ENCODE measurements at regions not wholly inside any gene's neighbourhood (a gene's known extent, or its start where the extent isn't known, plus 50 kb on each side); places are given as distances from the start of the nearest gene placed in this dataset.

DNA sequence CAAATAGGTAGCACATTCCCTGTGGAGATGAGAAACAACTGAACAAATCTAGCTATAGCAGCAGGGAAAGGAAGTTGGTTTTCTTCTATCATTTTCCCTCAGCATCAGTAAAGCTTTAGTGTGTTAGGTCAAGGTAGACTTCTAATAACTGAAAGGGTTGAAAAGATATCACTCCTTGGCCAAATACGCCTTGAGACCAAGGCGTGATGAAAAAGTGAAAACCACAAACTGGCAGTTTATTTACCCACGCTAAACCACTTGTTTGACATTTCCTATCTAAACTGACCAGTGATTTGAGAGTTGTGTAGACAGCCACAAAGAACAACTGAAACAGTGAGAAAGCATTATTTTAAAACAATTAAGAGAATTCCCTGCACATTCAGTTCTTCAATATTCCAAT, 99.6 kb upstream of the SOX5 start:
- no peak for DNase-seq (ENCODE audit: low read depth, low spot score)

DNA sequence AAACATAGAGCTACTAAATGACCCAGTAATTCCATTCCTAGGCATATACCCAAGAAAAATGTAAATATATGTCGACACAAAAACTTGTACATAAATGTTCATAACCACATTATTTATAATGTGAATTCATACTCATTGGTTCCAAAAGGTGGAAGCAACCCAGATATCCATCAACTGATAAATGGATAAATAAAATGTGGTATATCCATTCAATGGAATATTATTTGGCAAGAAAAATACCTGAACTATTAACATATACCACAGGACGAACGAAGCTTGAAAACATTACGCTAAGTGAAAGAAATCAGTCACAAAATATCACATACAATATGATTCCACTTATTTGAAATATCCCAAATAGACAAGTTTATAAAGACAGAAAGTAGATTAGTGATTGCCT, 99.0 kb upstream of the SOX5 start:
- DNase-seq (ENCODE audit: low read depth, low spot score), result no peak

DNA sequence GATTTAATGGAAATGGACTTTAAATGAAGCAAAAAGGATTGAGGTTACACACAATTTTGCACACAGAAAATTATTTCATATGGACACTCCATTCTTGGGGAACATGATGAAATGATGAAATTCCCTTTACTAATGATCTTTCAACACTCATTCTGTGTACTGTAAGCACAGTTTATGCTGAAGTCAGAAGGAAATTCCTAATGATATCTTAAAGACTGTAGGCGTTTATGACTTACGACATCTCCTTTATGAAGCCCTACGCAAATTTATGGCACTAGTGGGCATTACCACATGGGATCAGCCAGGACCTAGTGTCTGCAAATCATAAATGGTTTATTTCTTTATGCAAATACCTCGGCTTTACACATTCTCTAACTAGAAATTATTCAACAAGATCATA, 97.9 kb upstream of the SOX5 start:
- no peak for DNase-seq (ENCODE audit: low read depth, low spot score)

DNA sequence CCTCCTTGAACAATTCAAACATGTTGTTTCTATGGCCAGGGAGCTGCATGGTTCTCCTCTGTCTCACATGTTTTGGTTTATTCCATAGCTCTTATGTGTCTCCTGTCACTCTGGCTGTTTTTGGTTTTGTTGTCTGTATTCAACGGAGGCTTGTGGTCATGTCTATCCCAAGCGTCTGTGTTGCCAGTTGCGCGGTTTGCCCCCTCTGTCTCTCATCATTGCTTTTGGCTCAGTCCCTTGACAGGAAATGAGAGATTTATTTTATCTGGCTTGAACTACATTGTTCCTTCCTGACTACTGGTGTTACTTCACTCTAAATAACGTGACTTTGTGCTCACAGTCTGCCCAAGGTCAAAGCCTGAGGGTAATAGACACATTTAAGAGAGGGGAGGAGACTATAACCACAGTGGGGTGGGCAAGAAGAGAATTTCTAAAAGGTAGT, 96.4 kb upstream of the SOX5 start:
- no peak for DNase-seq (ENCODE audit: low read depth, low spot score)

DNA sequence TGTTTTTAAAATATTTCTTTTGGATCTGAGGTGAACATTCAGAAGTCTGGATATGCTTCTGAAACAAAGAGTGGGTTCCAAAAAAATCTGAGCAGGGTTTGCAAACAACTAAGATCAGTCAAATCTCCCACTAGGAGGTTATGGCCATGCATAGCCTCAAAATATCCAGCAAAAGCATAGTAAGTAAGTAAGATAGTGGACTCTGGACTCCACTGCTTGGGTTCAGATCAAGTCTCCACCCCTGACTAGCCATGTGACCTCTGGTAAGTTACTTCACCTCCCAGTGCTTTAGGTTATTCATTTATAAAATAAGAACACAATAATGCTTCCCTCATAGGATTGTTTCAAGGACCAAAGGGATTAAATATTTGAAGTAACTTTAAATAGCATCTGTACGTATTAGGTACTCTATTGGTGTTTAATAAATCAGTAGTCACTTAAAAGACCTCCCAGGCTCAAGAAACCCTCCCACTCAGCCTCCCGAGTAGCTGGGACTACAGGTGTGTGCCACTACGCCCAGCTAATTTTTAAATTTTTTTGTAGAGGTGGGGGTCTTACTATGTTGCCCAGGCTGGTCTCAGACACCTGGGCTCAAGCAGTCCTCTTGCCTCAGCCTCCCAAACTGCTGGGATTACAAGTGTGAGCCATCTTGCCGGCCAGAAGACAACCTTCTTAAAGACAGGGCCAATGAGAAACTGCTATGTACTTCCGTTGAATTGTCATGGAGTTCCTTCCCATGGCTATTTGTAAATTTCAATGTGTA, 95.7 kb upstream of the SOX5 start:
- no peak for DNase-seq (ENCODE audit: low read depth, low spot score)

DNA sequence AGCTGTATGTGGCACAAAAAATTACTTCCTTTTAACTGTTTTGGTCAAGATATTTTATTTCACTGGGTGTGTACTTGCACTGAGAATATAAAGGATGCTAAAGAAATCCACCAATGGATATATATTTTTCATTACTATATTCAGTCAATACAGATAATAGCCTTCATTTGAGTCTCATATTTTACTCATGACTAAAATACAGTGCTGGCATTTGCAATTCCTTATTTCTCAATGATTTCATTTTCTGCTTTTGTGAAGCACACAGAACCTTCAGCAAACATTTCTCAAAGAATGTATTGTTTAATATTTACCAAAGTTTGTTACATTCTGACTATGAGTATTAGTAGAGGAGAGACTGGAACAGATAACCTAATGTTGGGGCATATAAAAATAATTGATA, 93.2 kb upstream of the SOX5 start:
- no peak for DNase-seq (ENCODE audit: low read depth, low spot score)

DNA sequence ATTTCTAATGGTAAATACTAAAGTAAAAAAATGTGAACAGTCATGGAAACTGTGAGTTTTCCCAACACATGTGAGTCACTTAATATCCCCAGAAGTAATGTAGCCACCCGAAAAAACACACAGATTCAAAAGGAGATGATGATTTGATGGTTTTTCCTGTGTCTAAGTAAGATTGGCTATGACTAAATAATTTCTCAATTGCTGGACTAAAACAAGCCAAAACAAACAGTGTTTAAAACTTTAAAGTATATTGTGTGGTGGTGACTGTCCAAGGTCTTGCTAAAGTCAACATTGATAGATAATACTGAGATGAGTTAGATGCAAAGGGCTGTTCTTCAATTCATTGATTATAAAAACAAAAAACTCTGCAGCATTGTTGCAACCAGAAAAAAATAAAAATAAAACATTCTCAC, 89.6 kb upstream of the SOX5 start:
- DNase-seq (ENCODE audit: low read depth, low spot score), result no peak

DNA sequence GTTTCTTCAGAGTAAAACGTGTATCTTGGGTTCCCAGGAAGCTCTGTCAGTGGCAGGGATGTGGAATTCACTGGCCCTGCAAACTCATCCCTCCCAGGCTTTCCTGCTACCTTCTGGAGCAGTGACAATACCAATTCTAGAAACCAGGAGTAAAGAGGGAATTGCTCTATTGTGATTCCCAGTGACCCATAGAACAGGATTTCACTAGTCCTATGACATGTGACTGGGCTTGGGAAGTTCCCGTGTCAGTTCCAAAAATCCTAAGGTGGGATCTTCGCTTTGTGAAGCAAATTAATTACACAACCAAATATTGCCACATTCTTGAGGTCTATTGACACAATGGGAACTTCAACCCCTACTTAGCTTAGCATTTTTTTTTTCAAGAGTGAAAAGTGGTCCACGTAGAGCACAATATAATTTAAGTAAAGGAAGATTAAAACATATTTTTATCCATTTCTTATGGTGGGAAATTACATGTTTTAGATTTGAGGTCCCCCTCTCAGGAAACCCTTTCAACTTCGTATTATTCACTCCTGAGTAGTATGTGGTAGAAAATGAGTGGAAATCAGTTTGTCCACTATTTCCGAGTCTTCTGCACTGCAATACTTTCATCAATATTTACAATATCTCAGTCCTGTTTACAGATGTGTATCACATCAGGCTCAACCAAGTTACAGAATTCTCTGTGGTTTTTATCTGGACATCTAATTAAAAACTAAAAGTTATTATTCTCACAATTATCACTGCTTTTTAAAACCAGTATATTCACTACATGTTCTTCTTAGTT, 88.9 kb upstream of the SOX5 start:
- peak; percentile 23 for DNase-seq (ENCODE audit: low read depth, low spot score)

DNA sequence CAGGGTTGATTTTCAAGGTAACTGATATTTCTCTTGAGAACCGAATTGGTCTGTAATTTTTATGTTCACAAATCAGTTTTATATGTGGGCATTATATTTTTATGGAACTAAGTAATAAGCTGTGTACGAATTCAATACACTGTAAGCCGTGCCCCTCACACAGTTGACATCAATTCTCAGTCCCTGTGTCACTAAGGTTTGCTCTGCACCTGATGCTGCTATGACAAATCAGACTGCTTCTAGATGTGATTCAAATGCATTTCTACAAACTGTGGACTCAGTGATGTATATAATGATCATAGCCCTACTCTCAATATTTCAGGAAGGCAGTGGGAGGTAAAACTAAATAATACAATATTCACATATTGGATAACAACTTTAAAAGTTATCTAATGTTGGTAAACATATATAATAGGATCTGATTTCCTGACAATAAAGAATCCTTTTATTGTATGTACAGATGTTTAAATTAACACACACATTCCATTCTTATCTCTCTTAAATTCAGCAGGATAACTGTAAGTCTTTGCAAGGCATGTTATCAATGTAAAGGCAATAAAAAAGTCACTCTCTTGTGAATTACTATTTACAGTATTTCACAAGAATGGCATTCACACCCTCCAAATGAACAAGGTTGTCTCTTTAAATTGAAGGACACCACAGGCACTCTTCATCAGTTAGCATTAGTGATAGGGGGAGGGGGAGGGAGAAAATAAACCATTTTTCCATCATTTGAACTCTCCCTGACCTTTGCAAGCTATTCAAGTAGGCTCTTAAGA, 87.2 kb upstream of the SOX5 start:
- DNase-seq (ENCODE audit: low read depth, low spot score), result no peak

DNA sequence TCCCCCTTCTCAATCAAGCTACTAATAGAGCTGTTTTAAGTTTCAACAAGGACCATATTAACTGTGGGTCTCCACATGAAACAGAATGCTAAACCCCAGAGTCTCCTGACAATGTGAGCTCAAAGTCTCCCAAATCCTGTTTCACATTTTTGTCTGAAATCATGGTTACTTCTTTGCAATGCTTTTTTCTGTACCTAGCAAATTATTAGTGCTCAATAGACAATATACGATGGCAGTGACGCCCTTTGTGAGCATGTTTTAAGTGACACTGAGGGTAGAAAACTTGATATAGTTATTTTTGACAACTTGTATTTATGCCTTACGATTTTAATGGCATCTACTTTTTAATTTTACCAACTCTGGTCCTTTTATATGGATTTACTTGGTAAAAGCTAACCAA, 85.4 kb upstream of the SOX5 start:
- no peak for DNase-seq (ENCODE audit: low read depth, low spot score)

DNA sequence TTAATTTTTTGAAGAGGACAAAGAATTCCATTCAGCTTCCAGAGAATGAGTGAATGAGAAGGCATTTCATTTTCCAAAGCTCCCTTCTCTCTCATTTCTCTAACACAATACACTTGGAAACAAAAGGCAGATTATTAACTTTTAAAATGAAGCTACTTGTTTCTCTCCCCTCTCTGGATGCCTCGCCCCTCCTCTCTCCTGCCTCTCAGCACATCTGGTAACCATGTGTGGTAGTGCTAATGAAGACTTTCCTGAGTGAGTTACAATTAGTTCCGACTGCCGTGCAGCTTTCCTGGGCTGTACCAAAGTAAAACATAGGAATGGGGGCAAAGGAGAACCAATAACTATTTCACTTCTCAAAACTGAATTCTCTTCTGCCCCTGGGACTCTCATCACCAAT, 84.7 kb upstream of the SOX5 start:
- no peak for DNase-seq (ENCODE audit: low read depth, low spot score)

DNA sequence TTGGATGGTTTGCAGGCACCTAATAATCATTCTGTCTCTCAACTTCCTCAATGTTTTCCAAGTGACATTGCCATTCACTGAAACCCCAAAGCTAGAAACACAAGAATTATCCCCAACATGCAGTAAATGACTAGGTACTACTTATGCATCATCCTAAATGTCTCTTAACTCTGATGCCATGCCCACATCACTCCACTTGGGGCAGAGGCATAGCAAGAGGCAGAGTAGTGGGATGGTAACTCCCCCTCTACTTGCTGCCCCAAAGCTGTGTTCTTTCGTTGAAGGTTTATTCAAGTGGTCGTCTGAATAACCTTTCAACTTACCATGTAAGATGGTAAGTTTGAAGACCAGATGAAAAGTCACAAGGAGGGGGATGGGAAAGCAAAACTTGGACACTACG, 77.9 kb upstream of the SOX5 start:
- DNase-seq (ENCODE audit: low read depth, low spot score), result no peak

DNA sequence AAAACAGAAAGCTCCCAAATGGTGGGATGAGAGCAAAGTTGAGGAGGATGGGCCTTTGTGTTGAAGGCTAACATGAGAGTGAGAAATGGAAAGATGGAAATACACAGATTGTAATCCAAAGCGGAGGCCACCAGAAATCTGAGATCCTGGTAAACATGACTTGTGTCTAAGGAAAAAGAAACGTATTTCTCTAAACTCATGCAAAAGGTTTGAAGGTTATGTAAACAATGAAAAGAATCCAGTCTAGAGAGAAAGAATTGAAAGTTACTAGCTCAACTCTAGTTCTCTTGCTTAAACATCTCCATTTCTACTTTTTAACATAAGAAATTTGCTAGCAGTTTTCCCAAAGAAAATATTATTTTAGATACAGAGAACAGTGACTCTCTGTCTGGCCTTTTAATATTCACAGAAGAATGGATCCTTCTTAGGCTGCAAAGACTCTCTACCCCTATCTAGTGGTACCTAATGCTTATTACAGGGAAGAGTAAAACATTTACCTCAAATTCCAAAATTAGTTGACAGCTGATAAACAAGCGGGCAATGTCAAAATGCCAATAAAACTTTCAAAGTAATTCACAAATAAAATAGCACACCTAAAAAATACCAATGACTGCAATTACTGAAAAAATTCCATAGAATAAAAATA, 75.8 kb upstream of the SOX5 start:
- no peak for DNase-seq (ENCODE audit: low read depth, low spot score)

DNA sequence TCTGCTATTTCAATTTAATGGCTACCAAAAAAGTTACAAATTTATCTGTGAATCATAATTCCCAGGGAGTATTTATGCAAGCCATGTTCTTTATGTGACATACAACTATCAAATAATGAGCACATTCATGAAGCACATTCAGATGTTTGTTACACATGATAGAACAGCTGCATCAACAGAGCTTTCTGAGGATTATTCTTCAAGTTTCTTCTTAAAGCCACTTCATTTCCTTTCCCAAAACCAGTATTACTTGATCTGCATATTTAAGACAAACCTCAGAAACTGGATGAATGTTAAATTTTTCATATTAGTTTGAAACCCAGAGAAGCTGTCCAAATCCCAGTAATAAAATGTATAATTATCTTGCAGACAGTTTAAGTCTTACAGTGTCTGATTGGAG, 73.6 kb upstream of the SOX5 start:
- DNase-seq (ENCODE audit: low read depth, low spot score), result no peak

DNA sequence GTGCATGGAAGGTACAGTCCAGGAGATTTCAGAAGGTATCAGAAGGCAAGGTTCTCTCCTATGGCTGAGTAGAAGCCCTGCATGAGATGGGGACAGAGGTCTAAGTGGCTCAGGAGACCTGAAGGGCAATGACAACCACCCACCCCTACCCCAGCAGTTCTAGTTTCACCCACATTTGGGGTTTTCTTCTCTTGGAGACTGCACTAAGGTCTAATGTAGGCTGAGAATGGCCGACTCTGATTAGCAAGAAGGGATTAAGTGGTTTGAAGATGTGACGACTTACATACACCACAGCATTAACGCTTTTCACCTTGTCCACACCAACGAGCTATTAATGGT, 71.7 kb upstream of the SOX5 start:
- DNase-seq (ENCODE audit: low read depth, low spot score), result no peak

DNA sequence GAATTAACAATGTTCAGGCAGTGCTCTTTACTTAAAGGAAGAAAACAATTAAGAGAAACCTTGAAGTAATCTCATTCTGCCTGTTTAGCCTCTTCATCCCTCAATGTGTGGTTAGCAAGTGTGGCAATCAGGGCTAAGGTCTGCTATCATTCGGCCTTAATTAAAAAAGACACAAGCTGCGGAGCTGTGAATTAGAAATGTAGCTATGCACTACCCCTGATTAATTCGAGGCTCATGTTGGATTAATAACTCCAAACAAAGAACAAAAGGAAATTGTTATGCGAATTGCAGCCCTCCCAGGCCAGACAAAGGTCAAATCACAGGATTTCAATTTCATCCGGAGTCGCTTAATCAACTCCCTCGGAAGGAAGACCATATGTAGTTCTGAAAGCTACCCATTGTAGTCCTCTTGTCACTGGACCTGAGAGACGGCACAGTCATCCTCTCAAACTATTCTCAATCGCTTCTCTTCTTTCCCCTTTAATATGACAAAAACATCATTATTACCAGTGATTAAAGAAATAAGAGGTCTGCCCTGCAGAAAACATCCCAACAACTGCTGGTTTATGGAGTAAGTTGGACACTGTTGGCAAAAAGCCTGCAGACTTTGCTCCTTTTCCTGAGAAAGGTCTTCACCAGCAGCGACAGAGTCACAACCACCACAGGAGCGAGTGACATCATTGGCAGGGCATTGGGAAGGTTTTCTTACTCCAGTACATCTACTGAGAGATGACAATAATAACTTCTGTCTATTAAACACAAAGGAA, 71.1 kb upstream of the SOX5 start:
- no peak for DNase-seq (ENCODE audit: low read depth, low spot score)

DNA sequence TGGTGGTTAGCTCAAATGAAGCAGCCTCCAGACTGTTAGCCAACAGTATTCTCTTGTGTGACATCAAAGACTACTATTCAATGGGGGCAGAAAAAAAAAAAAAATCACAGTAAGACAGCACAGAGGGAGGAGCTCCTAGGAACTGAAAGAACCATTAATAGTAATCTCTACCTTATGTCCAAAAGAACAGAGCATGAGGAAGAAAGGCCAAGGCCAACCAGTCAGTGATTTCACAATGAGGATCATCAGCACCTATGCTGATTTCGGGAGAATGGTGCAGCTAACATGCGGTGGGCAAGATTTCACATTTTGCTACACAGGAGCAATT, 66.3 kb upstream of the SOX5 start:
- DNase-seq (ENCODE audit: low read depth, low spot score), result no peak

DNA sequence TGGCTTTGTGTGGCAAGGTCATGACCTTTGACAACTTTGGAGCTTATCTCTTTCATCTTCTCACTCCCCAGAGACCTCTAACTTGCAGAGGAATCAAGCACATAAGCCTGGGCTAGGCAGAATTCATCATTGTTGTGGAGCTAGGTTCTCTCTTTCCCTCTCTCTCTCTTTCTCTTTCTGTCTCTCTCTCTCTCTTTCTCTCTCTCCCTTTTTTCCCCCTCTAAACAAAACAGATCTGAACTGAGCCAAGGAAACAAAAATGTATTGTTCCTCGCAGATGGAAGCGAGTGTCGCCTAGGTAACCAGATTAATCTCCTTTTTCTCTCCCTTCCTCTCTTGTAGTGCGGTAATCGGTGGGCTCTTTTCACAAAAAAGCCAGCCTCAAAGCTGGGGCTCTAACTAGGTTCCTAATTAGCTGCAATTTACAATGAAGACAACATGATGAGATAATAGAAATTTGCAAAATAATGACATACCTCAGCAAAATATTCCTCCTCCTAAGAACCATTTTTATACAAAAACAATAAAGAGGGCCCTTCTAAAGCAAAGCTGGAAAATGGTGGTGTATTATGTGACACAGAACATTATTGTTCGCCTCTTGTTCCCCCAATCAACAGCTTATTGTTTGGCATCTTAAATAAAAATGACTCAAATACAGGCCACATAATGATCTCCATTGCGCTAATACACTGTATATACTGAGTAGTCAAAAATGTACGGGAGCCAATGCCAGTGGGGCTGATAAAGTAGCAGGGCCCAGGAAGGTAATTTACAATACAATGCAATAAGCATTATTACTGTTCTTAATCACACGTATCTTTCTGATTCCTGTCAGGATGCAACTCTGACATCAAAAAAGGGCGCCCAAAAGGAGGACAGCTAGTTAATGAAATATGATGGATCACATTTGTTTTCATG, 65.7 kb upstream of the SOX5 start:
- DNase-seq (ENCODE audit: low read depth, low spot score), result peak; percentile 10

DNA sequence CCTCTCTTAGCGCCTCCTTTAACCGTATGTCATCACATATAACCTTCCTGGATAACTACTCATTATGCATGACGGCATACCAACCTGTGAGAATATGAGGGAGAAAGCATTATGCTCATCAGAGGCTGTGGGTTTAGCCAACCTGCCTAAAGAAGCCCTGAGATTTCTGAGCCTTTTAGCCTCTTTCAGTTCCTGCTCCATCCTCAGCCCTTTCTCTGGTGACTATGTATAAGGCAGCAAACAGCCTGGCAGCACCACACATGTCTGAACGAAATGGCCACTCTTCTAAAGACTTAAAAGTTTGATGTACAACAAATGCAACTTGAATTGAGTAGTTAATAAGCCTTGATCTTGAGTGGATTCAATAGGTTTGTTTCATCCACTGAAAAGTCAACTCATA, 64.8 kb upstream of the SOX5 start:
- DNase-seq (ENCODE audit: low read depth, low spot score), result no peak

DNA sequence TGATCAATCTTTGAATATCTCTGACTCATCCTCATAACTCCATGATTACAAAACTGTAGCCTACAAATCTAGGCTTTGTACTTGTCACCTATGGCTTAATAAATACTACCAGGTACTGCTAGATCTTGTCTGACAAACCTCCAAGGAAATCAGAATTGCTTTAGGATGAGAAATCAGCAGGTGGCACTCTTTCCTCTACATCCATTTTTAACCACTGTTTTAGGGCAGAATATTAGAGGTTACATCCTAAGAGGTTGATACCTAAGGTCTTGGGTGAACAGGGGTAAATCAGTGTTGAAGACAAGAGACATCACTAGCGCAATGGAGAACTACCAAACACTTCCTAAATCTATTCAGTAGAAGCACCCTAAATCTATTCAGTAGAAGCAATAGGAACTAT, 63.1 kb upstream of the SOX5 start:
- DNase-seq (ENCODE audit: low read depth, low spot score), result no peak

All from ELF-1 (cell line).